K562 (cell line): ENCODE measurements at regions not wholly inside any gene's neighbourhood (a gene's known extent, or its start where the extent isn't known, plus 50 kb on each side); places are given as distances from the start of the nearest gene placed in this dataset.

Experiments
- CREB1 ChIP-seq, 2 experiments: sonication (generic) in 1 of 2; formaldehyde crosslinking in 1 of 2; IDR thresholded peaks; 2 replicates each; pipeline versions ENCODE4 v1.6.1 to v1.8.0; 2012 to 2022; ENCODE audit warnings: inconsistent platforms in 1 of 2, mild to moderate bottlenecking in 1 of 2, missing genetic modification reagents in 1 of 2, moderate library complexity in 1 of 2
- EZH2 ChIP-seq: IDR thresholded peaks from 2 replicates; pipeline ENCODE4 v1.6.1; 2012; ENCODE audit warnings: low read depth, mild to moderate bottlenecking, inconsistent platforms, low read length, borderline replicate concordance
- FOXM1 ChIP-seq, 2 experiments: fragments of 450-650 bp in 1 of 2; sonication (generic) in 1 of 2; formaldehyde crosslinking in 1 of 2; IDR thresholded peaks; 2 replicates each; pipeline versions ENCODE4 v1.6.1 to v1.9.0; 2017 to 2022; ENCODE audit warnings: low read depth in 2 of 2, mild to moderate bottlenecking in 2 of 2, missing genetic modification reagents in 1 of 2, moderate library complexity in 1 of 2
- MAFF ChIP-seq: IDR thresholded peaks from 2 replicates; pipeline ENCODE4 v1.6.1; 2012; ENCODE audit warnings: low read length, improper control_type of control experiment
- POLR2AphosphoS2 ChIP-seq: IDR thresholded peaks from 2 replicates; pipeline ENCODE4 v1.6.1; 2012; ENCODE audit warnings: low read length, improper control_type of control experiment
- RNF2 ChIP-seq: sonication (generic); IDR thresholded peaks from 2 replicates; pipeline ENCODE4 v1.6.1; 2016
- TF ChIP-seq, protein P1 (sequence below), 3 experiments: IDR thresholded peaks in 2 of 3; conservative IDR thresholded peaks in 1 of 3; 2 replicates each; pipeline ENCODE4 v1.5.1; 2011 to 2012; ENCODE audit warnings: low read length in 3 of 3, mild to moderate bottlenecking in 3 of 3, control low read depth in 2 of 3, improper control_type of control experiment in 1 of 3, inconsistent platforms in 1 of 3, low read depth in 1 of 3, mixed read lengths in 1 of 3, moderate library complexity in 1 of 3; ENCODE audit not compliant: insufficient read depth in 2 of 3
- TF ChIP-seq, protein P2 (sequence below): sonication (generic); formaldehyde crosslinking; IDR thresholded peaks from 2 replicates; pipeline ENCODE4 v1.9.0; 2022; ENCODE audit warnings: mild to moderate bottlenecking, missing genetic modification reagents

DNA sequence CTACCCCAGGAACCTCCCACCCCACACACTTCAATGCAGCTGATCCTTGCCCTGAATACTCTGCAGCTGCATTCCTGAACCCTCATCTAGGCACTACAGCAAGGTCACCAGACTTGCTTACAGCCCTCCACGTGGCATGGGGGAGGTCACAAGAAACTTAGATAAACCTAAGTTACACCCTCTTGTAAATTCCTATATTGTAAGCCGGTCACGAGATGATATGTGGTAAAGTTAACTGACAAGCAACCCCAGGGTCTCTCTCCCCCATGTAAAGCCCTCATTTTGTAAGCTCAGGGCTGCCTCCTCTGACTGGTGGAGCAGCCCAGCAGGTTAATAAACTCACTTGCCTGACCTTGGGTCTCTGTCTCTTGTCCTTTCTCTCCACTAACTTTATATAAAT is 570.7 kb downstream of the PCDH7 start:
- TF ChIP-seq, protein P1, sequence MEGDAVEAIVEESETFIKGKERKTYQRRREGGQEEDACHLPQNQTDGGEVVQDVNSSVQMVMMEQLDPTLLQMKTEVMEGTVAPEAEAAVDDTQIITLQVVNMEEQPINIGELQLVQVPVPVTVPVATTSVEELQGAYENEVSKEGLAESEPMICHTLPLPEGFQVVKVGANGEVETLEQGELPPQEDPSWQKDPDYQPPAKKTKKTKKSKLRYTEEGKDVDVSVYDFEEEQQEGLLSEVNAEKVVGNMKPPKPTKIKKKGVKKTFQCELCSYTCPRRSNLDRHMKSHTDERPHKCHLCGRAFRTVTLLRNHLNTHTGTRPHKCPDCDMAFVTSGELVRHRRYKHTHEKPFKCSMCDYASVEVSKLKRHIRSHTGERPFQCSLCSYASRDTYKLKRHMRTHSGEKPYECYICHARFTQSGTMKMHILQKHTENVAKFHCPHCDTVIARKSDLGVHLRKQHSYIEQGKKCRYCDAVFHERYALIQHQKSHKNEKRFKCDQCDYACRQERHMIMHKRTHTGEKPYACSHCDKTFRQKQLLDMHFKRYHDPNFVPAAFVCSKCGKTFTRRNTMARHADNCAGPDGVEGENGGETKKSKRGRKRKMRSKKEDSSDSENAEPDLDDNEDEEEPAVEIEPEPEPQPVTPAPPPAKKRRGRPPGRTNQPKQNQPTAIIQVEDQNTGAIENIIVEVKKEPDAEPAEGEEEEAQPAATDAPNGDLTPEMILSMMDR (IDR thresholded peaks at IDR 0.05 in 2 of 3, conservative IDR thresholded peaks at IDR 0.05 in 1 of 3; ENCODE audit: insufficient read depth in 2 of 3, low read depth in 1 of 3, low read length in 3 of 3): no peak
- TF ChIP-seq FOXM1 (IDR thresholded peaks at IDR 0.05; ENCODE audit: low read depth) (no peak), FOXM1 (CRISPR knock-in tag; IDR thresholded peaks at IDR 0.05; ENCODE audit: low read depth) (no peak), CREB1 (IDR thresholded peaks at IDR 0.05) (no peak), CREB1 (CRISPR knock-in tag; IDR thresholded peaks at IDR 0.05) (no peak), MAFF (no peak), EZH2 (no peak), RNF2 (no peak), POLR2AphosphoS2 (no peak)
- TF ChIP-seq, protein P2, sequence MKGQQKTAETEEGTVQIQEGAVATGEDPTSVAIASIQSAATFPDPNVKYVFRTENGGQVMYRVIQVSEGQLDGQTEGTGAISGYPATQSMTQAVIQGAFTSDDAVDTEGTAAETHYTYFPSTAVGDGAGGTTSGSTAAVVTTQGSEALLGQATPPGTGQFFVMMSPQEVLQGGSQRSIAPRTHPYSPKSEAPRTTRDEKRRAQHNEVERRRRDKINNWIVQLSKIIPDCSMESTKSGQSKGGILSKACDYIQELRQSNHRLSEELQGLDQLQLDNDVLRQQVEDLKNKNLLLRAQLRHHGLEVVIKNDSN (CRISPR knock-in tag): no peak
